Fibroblast of the aortic adventitia (primary cell): ENCODE measurements at regions not wholly inside any gene's neighbourhood (a gene's known extent, or its start where the extent isn't known, plus 50 kb on each side); places are given as distances from the start of the nearest gene placed in this dataset.

Source experiments
- DNase-seq: peaks from one replicate; pipeline ENCODE4 v3.0.0-alpha.2; 2010; ENCODE audit warnings: low read depth
- H3K4me3 ChIP-seq: 2 replicates; pipeline ENCODE4 v1.5.1; 2011; ENCODE audit warnings: low read depth, mild to moderate bottlenecking, control low read depth, low read length, moderate library complexity
- CTCF ChIP-seq: IDR thresholded peaks from 2 replicates; pipeline ENCODE4 v1.5.1; 2011; ENCODE audit warnings: mild to moderate bottlenecking, low read length, control low read depth, inconsistent platforms; ENCODE audit not compliant: insufficient read depth

GRCh38 chr14:44700694-44701093 lies 193.6 kb upstream of the FSCB start:
- H3K4me3 ChIP-seq: no peak overlapping the region
- DNase-seq: no peak
- no peak for TF ChIP-seq CTCF

- DNase-seq: peak; percentile 27
- no peak overlapping the region for H3K4me3 ChIP-seq
- TF ChIP-seq CTCF: no peak
Observed at GRCh38 chr14:44700184-44700583, 193.1 kb upstream of the FSCB start.

- no peak for TF ChIP-seq CTCF
- H3K4me3 ChIP-seq: no peak overlapping the region
- DNase-seq: no peak
Observed at GRCh38 chr14:44699391-44699790, 192.3 kb upstream of the FSCB start.

GRCh38 chr14:44669496-44669895 lies 162.4 kb upstream of the FSCB start:
- no peak for DNase-seq
- no peak overlapping the region for H3K4me3 ChIP-seq
- TF ChIP-seq CTCF: no peak

GRCh38 chr14:44663136-44663535 lies 156.1 kb upstream of the FSCB start:
- DNase-seq: no peak
- no peak for TF ChIP-seq CTCF
- H3K4me3 ChIP-seq: no peak overlapping the region

GRCh38 chr14:44662250-44662891 lies 155.3 kb upstream of the FSCB start:
- no peak overlapping the region for H3K4me3 ChIP-seq
- TF ChIP-seq CTCF: no peak

GRCh38 chr14:44658389-44658696 lies 151.3 kb upstream of the FSCB start:
- no peak for TF ChIP-seq CTCF
- no peak for DNase-seq
- no peak overlapping the region for H3K4me3 ChIP-seq

More at GRCh38 chr14:44662250-44662891, 155.3 kb upstream of the FSCB start:
- DNase-seq: no peak
